ENCODE measurements at regions not wholly inside any gene's neighbourhood (a gene's known extent, or its start where the extent isn't known, plus 50 kb on each side); places are given as distances from the start of the nearest gene placed in this dataset.
"Not testable (repeated sequence)": the region's sequence is repeated elsewhere in the genome, so short reads cannot be mapped to it uniquely, and the experiment has no call there.

DNA sequence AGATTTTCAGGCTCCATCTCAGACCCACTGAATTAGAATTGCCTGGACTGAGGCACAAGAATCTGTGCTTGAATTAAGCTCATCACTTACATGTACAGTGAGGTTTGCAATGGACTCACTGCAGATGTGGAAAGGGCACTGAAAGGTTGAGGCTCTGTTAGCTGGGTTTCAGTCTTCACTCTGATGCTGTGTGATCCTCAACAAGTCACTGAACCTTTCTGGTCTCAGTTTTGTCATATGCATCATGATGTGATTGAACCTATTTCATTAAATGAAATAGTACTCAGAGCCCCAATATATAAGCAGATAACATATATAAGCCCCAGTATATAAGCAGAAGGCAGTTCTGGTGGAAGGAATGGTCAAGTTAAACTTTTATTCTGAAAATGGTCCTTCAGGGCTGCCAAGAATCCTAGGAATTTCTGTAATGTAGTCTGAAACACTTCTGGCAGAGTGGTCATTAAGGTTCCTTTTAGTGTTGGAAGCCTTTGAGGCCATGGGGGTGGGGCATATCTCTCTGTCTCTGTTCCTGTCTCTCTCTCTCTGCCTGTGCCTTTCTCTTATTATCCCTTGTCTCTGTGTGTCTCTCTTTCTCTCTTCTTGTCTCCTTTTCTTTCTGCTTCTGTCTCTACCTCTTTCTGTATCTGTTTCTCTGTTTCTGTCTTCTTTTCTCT, 110.4 kb downstream of the ADCYAP1 start:
- no peak for DNase-seq (ENCODE audit: low spot score)
- TF ChIP-seq, protein P1, sequence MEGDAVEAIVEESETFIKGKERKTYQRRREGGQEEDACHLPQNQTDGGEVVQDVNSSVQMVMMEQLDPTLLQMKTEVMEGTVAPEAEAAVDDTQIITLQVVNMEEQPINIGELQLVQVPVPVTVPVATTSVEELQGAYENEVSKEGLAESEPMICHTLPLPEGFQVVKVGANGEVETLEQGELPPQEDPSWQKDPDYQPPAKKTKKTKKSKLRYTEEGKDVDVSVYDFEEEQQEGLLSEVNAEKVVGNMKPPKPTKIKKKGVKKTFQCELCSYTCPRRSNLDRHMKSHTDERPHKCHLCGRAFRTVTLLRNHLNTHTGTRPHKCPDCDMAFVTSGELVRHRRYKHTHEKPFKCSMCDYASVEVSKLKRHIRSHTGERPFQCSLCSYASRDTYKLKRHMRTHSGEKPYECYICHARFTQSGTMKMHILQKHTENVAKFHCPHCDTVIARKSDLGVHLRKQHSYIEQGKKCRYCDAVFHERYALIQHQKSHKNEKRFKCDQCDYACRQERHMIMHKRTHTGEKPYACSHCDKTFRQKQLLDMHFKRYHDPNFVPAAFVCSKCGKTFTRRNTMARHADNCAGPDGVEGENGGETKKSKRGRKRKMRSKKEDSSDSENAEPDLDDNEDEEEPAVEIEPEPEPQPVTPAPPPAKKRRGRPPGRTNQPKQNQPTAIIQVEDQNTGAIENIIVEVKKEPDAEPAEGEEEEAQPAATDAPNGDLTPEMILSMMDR (IDR thresholded peaks at IDR 0.05; ENCODE audit: extremely low read depth, missing control alignments) = no peak

DNA sequence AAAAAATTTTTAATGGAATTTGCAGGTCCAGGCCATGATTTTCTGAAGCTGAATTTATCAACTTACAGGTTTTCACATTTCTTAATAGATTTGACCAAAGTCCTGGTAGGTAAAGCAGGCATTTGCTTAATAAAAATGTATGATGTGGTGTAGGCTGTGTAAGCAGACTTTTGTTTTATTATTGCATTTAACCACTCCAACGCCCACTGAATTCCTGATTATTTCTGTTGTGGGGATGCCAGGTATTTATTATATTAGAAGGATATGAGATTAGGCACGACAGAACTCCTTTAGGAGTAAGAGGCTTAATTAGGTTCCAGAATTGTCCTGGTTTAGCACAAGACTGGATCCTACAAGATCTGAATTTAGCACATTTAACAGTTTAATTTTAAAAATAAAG, 111.1 kb downstream of the ADCYAP1 start:
- no peak for DNase-seq (ENCODE audit: low spot score)
- TF ChIP-seq, protein P1 (IDR thresholded peaks at IDR 0.05; ENCODE audit: extremely low read depth, missing control alignments) = no peak

DNA sequence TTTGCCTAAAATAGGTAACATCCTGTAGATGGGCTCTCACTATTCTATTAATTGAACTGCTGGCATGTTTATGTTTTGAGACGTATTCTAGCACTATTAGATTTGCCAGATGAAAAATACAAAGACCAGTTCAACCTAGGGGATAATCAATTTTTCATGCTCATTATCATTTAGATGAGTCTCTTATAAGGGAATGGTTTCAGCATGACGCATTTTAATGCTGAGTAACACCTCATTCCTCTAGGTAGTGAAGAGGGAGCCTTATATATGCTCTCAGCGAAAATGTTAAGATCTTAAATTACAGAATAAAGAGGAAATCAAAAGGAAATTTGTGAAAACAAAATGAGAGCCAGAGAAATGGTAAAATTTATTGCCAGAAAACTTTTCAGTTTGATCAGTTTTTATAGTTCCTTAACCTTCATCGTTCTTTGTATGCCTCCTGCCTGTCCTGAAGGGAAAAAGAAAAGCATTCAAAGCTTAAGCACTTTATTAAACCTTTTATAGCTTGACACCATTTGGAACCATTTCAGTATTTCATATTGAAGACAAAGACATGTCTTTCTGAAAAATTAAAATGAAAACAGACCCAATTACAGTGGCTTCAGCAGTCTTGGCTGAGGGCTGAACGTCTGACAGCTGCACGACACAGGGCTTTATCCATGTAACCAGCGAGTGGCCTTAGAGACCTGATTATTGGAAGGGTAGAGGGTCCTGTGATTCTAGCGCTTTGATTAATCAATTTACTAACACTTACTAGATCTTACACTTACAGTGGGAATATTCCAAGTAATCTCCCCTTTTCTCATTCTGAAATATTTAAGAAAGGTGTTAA, 112.8 kb downstream of the ADCYAP1 start:
- TF ChIP-seq, protein P1 (IDR thresholded peaks at IDR 0.05; ENCODE audit: extremely low read depth, missing control alignments) = no peak
- DNase-seq (ENCODE audit: low spot score) = no peak

DNA sequence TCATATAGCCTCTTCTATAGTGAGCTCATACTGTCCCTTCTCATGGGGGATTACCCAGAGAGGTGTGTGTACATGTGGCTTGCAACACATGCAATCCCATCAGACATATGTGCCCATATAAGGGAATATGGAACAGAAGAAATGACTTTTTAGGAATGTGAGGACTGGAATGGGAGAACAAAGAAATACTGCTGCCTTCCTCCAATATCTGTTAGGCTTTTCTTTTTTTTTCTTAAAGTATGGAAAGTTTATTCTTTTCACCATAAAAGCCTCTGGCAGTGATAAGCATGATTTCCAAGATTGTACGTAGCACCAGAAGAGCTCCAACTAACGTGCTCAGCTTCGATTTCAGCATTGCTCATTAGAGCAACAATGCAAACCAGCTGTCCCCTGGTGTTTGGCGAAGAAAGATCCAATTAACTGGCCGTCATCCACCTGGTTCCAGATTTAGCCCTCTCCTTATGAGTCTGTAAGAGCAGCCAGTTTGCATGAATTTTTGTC, 113.6 kb downstream of the ADCYAP1 start:
- no peak for DNase-seq (ENCODE audit: low spot score)
- TF ChIP-seq, protein P1 (IDR thresholded peaks at IDR 0.05; ENCODE audit: extremely low read depth, missing control alignments) = no peak

DNA sequence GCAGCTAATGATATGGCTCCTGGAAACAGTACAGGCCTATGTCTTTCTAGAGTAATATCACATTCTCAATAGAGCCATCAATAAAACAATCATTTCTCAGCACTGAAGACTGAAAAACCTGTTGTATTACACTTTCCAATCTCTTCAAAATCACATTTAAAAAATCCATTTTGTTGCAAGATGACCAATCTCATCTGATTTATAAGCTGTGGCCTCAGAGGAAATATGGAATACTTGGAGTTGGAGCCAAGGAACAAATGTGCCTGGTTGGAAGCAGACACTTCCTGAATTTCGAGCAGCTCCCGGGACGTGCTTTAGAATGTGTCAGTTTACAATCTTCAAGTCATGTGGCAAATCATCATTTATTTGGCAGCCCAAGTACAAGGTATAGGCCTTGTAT, 114.5 kb downstream of the ADCYAP1 start:
- TF ChIP-seq, protein P1 (IDR thresholded peaks at IDR 0.05; ENCODE audit: extremely low read depth, missing control alignments) = no peak
- DNase-seq (ENCODE audit: low spot score) = no peak

DNA sequence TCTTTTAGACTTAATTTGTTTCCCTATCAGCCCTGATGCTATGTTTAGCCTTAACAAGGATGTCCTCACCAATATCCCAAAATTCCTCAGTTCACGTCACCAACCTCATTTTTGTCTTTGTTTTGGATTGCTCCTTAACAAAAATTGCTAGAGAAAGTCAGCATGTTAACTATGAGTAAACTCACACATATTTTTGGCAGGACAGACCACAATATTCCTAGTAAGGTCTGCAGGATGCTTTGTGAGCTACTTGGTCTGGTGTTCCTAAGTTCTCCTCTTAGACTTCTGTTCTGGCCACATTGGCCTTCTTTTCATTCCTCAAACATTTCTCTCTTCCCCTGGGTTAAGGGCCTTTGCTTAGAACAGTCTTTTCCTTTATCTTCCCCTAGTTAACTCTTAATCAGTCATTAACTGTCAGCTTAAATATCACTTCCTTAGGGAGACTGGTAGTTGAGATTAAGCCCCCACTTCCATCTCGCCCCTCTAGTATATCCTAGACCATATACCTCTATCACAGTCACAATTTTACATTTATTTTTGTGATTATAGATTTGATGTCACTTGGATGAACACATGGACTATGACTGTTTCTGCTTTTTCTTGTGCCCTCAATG, 116.2 kb downstream of the ADCYAP1 start:
- TF ChIP-seq, protein P1 (IDR thresholded peaks at IDR 0.05; ENCODE audit: extremely low read depth, missing control alignments) = no peak
- DNase-seq (ENCODE audit: low spot score) = no peak

DNA sequence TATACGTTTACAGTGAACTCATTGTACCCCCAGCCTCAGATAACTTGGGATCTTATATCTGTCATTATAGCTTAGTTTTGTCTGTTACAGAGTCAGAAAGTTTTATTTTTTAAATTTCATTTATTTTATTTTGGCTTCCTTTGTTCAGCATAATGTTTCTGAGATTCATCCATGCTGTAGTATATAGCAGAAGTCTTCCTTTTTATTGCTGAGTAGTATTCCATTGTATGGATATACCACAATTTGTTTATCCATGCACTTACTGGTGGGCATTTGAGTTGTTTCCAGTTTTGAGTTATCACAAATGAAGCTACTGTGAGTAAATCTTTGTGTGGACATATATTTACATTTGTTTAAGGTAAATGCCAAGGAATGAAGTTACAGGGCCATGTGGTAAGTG, 122.3 kb downstream of the ADCYAP1 start:
- DNase-seq (ENCODE audit: low spot score) = no peak
- TF ChIP-seq, protein P1 (IDR thresholded peaks at IDR 0.05; ENCODE audit: extremely low read depth, missing control alignments) = no peak

DNA sequence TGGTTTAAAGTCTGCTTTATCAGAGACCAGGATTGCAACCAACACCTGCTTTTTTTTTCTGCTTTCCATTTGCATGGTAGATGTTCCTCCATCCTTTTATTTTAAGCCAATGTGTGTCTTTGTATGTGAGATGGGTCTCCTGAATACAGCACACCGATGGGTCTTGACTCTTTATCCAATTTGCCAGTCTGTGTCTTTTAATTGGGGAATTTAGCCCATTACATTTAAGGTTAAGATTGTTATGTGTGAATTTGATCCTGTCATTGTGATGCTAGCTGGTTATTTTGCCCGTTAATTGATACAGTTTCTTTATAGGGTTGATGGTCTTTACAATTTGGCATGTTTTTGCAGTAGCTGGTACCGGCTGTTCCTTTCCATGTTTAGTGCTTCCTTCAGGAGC, 128.4 kb downstream of the ADCYAP1 start:
- DNase-seq (ENCODE audit: low spot score) = not testable (repeated sequence)

Data from GM20000 (cell line).